ENCODE measurements at regions not wholly inside any gene's neighbourhood (a gene's known extent, or its start where the extent isn't known, plus 50 kb on each side); places are given as distances from the start of the nearest gene placed in this dataset.

- DNase-seq: no peak
These were observed 401.6 kb downstream of the BRD1 start for GRCh38 chr22:49426098-49426497.

DNA sequence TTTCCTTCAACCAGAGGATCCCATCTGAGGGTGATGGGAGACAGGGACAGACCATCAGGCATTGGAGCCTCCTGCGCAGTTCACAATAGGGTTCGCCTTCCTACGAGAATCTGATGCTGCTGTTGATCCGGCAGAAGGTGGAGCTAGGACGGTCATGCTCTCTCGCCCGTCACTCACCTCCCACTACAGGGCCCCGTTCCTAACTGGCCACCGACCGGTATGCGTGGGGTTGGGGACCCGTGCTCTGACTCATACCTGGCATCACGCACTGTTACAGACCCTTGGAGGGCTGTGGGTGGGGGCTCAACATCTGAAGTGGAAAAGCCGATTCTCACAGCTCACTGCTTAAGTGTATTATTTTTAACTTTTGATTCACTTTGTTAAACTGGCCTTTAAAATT is 402.3 kb downstream of the BRD1 start:
- no peak for DNase-seq

DNA sequence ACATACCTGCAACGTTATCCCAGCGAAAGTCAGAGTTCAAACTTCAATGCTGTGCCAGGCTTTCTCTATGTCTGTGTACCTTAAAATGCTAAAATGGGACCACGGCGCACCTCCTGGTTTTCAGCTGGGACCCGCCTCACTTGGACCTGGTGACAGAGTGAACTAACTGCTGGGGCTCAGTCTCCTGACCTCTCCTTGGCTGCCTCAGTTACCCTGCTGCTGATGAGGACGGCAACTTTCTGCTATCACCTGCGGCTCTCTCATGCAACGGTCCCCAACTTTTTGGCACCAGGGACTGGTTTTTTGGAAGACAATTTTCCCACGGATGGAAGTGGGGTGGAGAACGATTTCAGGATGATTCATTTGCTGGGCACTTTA is 402.8 kb downstream of the BRD1 start:
- no peak for DNase-seq

- DNase-seq: no peak
These were observed 404.5 kb downstream of the BRD1 start for GRCh38 chr22:49423125-49423650.

GRCh38 chr22:49422701-49423100 is 405.0 kb downstream of the BRD1 start:
- DNase-seq: no peak

- DNase-seq: no peak
These were observed 407.0 kb downstream of the BRD1 start for GRCh38 chr22:49420651-49421050.

- no peak for DNase-seq
These were observed 408.0 kb downstream of the BRD1 start for GRCh38 chr22:49419661-49420060.

GRCh38 chr22:49418943-49419342 is 408.7 kb downstream of the BRD1 start:
- DNase-seq: no peak

DNA sequence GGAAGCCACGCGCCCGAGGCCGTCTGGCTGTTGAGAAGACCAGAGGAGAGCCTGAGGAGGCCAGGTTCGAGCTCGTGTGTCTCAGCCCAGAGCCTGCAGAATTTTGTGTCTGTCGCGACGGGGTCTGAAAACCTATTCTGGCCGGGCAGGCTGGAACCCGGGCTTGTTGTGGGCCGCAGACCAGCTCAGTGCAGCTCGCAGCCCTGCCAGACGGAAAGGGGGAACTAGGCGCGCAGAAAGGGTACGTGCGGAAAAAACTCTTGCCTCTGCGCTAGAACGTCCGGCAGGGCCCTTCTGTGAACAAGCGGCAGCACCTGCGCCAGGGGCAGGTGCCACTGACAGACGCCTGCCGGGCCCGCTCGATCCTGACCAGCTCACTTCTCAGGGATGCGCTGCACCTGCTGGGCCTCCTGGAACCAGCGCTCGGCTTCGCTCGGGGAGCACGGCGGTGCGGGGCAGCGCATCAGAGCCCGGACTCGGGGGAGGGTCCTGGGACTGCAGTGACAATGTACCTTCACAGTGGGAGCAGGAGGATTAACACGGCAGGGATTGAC is 409.3 kb downstream of the BRD1 start:
- no peak for DNase-seq

- no peak for DNase-seq
These were observed 409.8 kb downstream of the BRD1 start for GRCh38 chr22:49417833-49418232.

DNA sequence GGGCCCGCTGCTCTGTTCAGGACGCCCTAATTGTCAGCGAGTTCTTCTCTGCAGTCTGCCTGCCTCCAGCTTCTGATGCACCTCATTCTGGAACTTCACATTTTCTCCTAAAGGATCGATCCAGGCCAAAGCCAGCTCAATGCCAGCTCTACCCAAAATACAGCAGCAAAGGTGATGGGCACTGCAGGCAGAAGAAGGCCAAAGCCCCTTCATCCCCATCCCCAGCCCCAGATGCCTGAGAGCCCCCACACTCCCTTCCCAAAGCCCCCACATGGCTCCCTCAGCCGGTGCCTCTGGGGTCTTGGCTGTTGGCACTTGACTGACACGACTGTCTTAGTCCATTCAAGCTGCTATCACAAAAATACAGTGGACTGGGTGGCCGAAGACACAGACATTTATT is 410.3 kb downstream of the BRD1 start:
- DNase-seq: no peak

DNA sequence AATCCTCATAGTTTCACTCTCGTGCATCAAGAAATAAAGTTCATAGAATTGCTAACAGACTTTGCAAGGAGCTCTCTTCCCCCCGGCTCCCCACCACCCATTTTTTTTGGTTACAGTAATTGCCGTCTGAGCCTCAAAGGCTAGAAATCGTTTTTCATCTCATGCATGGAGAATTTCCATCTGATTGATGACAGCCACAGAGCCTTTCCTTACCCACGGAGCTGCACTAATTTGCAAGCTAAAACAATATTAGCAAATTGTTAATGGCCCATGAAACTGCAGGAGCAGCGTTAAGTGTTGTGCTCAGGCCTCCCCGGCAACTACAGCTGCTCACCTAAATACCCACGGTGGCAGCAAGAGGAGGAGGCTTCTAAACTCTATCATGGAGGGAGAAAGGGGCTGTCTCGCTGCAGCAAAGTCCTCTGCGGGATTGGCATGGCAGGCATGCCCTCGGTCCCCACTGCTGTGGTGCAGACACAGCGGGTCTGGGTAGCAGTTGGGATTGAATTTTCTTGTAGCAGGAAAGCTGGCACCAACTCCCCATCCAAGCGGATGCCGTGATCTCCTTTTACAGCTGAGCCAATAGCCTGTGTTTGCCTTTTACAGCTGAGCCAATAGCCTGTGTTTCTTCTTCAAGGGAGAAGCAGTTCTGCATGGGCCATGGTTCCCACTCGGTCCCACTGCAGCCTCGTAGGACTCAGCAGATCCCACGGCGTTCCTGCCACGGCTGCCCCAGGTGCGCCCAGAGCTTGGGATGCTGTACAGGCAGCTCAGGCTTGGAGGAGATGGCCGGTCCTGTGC is 412.3 kb downstream of the BRD1 start:
- DNase-seq: no peak

- DNase-seq: no peak
These were observed 414.1 kb downstream of the BRD1 start for GRCh38 chr22:49413551-49413950.

DNA sequence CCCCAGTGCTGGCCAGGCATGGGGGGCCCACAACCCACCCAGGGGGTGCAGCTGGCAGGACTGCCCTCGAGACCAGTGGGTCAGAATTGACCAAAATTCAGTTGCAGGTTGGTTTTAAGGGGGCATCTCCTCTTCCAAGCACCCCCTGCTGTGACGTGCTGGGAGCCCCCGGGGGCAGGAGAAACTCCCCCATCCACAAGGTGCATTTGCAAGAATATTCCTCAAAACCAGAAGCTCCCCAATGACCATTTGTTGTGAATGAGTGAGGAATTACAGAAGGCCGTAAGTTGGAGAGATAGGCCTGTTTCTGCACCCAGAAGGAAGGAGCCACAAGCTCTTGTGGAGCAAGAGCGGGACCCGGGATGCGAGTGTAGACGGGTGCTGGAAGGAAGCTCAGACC is 414.5 kb downstream of the BRD1 start:
- no peak for DNase-seq

- no peak for DNase-seq
These were observed 415.4 kb downstream of the BRD1 start for GRCh38 chr22:49412236-49412635.

DNA sequence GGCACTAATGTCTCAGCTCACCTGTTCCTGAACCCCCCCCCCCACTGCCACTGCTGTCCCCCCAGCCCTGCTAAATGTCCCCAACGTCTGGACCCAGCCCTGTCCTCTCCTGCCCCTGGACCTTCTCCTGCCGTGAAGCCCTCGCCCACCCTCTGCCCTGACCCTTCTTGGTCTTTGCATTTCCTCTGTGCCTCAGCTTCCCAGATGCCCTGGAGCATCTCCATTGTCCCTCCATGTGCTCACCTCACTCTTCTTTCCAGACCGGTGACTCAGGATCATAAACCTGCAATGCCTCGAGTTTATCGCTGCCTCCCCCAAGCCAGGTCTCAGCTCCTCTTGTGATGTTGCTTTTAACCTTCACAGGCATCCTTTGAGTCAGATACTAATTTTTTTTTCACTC is 416.4 kb downstream of the BRD1 start:
- no peak for DNase-seq

DNA sequence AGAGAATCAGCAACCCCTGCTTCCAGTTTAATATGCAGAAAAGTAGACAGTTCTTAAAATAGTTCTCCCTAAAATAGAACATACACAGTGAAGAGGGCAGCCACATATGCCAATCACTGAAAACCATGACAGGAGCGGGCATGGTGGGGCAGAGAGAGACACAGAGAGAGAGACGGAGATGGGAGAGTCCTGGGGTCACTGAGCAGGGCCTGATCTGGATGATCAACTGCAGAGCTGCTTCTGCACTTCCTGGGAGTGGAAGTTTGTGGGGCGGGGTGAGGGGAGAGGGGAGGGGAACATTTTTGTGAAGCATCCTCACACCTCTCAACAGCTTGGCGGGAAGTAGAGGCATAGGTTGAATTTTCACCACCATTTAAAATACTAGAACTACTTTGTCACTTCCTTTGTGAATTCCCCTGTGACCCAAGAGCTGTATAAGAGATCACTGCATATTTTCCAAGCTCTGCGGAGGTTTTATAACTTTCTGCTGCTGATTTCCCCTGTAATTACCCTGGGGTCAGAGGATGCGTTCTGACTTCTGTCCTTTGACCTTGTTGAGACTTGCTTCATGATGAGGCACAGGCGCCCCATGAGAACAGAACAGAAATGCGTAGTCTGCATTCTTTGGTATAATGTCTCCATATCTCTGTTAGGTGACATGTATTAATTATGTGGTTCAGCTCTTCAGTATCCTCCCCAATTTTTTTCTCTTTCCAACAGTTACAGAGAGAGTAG is 419.4 kb downstream of the BRD1 start:
- DNase-seq: no peak

DNA sequence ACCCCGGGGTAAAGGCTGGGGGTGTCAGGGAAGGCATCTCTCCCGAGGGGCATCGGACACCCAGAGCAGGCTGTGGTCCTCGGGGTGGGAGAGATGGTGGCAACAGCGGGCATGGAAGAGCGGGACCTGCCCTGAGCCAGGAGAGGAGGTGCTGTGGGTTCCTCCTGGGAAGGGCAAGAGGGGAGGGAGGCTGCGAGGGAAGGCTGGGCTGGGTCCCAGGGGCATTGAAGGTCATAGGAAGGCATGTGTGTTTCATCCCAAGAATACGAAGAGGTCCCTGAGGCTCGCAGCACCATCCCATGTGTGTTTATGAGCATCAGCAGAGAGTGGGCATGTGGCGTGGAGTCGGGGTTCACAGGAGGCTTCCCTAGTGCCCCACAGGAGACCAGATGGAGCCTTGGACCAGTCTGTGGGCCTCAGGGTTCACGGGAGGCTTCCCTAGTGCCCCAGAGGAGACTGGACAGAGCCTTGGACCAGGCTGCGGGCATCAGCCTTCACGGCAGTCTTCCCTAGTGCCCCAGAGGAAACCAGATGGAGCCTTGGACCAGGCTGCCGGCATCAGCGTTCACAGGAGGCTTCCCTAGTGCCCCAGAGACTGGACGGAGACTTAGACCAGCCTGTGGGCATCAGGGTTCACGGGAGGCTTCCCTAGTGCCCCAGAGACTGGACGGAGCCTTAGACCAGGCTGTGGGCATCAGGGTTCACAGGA is 420.6 kb downstream of the BRD1 start:
- no peak for DNase-seq

- DNase-seq: no peak
These were observed 421.5 kb downstream of the BRD1 start for GRCh38 chr22:49406047-49406650.

DNA sequence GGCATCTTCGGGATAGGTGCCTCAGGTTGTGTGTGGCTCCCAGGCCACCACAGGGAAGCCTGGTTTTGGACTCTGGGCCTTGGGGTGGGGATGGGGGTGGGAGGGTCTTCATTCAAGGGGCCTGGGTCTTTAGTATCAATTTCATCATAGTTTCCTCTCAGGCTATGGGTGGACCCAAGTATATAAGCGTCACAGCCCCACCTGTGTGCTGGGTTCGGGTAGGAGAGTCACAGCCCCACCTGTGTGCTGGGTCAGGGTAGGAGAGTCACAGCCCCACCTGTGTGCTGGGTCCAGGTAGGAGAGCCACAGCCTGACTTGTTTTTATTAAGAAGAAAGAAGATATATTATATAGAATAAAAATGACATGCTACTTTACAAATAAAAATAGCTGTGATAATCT is 422.1 kb downstream of the BRD1 start:
- DNase-seq: no peak

- no peak for DNase-seq
These were observed 423.0 kb downstream of the BRD1 start for GRCh38 chr22:49404576-49405241.

DNA sequence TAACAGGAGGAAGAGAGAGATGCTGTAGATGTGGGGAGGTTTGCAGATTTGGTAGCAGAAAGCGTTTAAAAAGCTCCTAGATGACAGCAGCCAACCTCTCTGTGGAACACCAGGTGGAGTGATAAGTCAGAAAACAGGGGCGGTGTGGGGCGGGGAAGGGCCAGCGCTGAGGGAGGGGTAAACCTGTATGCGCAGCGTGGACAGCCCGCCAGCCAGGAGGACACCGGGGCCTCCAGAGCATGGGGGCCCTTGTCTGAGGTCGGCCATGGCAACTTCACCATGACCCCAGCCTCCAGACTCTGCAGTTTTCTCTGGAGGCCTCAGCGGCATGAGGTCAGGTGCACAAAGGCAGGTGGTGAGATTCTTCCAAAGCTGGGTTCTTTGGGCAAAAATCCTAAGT is 423.7 kb downstream of the BRD1 start:
- no peak for DNase-seq

Data from hematopoietic multipotent progenitor cell treated with erythropoietin and hydrocortisone succinate and interleukin-3 and kit ligand, for 4 days (in vitro differentiated cells).